Vagina (tissue), 2 donors: ENCODE measurements at regions not wholly inside any gene's neighbourhood (a gene's known extent, or its start where the extent isn't known, plus 50 kb on each side); places are given as distances from the start of the nearest gene placed in this dataset.

Experiments used
- DNase-seq, 2 donors: peaks; one replicate each; pipeline ENCODE4 v3.0.0-alpha.2; 2017; ENCODE audit errors: extremely low spot score in 2 of 2
- H3K27ac ChIP-seq: fragments of 200-600 bp; sonication (generic); one replicate; pipeline ENCODE4 v1.5.1; 2019
- H3K27me3 ChIP-seq: fragments of 200-600 bp; sonication (generic); one replicate; pipeline ENCODE4 v1.5.1; 2019
- H3K36me3 ChIP-seq, 2 donors: fragments of 200-600 bp; sonication (generic); one replicate each; pipeline ENCODE4 v1.5.1; 2017 to 2019
- H3K4me1 ChIP-seq: fragments of 200-600 bp; sonication (generic); one replicate; pipeline ENCODE4 v1.5.1; 2019
- H3K4me3 ChIP-seq, 2 donors: fragments of 200-600 bp; sonication (generic); 1 replicate in 1 of 2; 2 replicates in 1 of 2; pipeline ENCODE4 v1.5.1; 2016 to 2019
- H3K9me3 ChIP-seq: fragments of 200-600 bp; sonication (generic); one replicate; pipeline ENCODE4 v1.5.1; 2019
- POLR2A ChIP-seq, 2 donors: fragments of 450-650 bp; IDR thresholded peaks; one replicate each; pipeline ENCODE4 v1.6.1; 2017; ENCODE audit warnings: antibody characterized with exemption in 2 of 2, mild to moderate bottlenecking in 2 of 2, moderate library complexity in 2 of 2
- POLR2AphosphoS5 ChIP-seq, 2 donors: sonication (generic); formaldehyde crosslinking; IDR thresholded peaks; one replicate each; pipeline ENCODE4 v1.9.0; 2017; ENCODE audit warnings: antibody characterized with exemption in 2 of 2, mild to moderate bottlenecking in 2 of 2, low read depth in 1 of 2; ENCODE audit not compliant: insufficient read depth in 1 of 2
- intact Hi-C: fragments of 100-400 bp; cut with DNase I; formaldehyde crosslinking; loops from one replicate; pipeline ENCODE4 v1.15.1; 2023
- TF ChIP-seq, protein P1 (sequence below), 3 experiments: fragments of 450-650 bp in 2 of 3; fragments of 200-600 bp in 1 of 3; sonication (generic) in 1 of 3; IDR thresholded peaks; one replicate each; pipeline ENCODE4 v1.5.1; 2017 to 2019; ENCODE audit warnings: antibody characterized with exemption in 3 of 3, mild to moderate bottlenecking in 2 of 3, moderate library complexity in 2 of 3

DNA sequence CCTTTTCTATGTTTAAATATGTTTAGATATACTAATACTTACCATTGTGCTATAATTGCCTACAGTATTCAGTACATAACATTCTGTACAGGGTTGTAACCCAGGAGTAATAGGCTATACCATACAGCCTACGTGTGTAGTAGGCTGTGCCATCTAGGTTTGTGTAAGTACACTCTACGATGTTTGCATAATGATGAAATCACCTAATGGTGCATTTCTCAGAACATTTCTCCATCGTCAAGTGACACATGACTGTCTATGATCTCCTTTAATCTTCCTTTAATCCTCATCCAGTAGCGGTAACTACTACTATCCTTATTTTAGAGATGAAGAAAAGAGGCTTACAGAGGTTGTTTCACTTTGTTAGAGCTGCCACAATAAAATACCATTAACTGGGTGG, 369.2 kb downstream of the PLK2 start:
- Histone ChIP-seq H3K4me3 (no peak overlapping the region), H3K4me1 (no peaks in the 10 kb centered on the region), H3K36me3 (no peaks in the 10 kb centered on the region), H3K9me3 (no peaks in the 10 kb centered on the region), H3K27me3 (no peaks in the 10 kb centered on the region), H3K27ac (no peak overlapping the region)
- no peak for DNase-seq
- TF ChIP-seq POLR2AphosphoS5 (IDR thresholded peaks at IDR 0.05; ENCODE audit: insufficient read depth in 1 of 2, low read depth in 1 of 2), result no peak
- intact Hi-C loops, result no loop called here

DNA sequence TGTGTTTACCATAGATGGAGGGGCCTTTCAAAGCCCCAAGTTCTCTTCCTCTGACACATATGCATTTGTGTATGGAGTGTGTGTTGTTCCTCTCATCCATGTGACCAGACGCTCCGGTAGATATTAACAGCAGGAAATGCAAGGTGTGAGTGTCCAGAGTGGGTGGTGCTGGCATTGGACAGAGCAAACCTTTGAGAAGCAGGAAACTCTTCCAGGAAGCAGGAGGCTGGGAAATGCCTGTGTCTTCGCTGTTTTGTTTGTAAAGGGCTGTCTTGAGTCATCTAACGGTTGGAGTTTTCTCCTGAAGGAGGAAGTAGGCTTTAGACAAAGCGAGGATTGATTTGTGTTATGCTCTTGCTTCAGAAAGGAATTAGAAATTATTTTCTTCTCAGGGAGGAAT, 370.9 kb downstream of the PLK2 start:
- Histone ChIP-seq H3K9me3 (no peaks in the 10 kb centered on the region), H3K27me3 (no peaks in the 10 kb centered on the region), H3K27ac (no peak overlapping the region), H3K36me3 (no peaks in the 10 kb centered on the region), H3K4me3 (no peak overlapping the region), H3K4me1 (no peaks in the 10 kb centered on the region)
- DNase-seq, result no peak
- intact Hi-C loops, result no loop called here
- TF ChIP-seq POLR2A (IDR thresholded peaks at IDR 0.05) (no peak), POLR2AphosphoS5 (IDR thresholded peaks at IDR 0.05; ENCODE audit: insufficient read depth in 1 of 2, low read depth in 1 of 2) (no peak)
- TF ChIP-seq, protein P1, sequence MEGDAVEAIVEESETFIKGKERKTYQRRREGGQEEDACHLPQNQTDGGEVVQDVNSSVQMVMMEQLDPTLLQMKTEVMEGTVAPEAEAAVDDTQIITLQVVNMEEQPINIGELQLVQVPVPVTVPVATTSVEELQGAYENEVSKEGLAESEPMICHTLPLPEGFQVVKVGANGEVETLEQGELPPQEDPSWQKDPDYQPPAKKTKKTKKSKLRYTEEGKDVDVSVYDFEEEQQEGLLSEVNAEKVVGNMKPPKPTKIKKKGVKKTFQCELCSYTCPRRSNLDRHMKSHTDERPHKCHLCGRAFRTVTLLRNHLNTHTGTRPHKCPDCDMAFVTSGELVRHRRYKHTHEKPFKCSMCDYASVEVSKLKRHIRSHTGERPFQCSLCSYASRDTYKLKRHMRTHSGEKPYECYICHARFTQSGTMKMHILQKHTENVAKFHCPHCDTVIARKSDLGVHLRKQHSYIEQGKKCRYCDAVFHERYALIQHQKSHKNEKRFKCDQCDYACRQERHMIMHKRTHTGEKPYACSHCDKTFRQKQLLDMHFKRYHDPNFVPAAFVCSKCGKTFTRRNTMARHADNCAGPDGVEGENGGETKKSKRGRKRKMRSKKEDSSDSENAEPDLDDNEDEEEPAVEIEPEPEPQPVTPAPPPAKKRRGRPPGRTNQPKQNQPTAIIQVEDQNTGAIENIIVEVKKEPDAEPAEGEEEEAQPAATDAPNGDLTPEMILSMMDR (IDR thresholded peaks at IDR 0.05), result no peak

DNA sequence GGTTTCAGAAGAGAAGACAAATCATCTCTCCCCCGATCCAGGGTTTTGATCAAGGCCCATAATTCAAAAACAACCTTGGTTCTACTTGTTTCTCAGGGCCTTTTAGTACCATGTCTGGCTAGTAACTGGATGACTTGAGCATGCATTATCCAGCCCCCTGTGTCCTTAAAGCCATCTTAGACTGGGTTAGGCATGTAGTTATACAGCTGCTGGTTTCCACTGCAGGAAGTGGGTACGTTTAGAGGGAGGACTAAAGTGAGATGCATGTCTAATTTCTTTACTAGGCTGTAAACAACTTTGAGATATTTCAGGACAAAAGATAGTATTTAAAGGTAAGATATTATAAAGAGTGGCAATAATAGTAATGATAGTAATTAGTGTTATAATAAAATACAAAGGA, 372.0 kb downstream of the PLK2 start:
- Histone ChIP-seq H3K4me1 (no peaks in the 10 kb centered on the region), H3K27ac (no peak overlapping the region), H3K36me3 (no peaks in the 10 kb centered on the region), H3K4me3 (no peak overlapping the region), H3K9me3 (no peaks in the 10 kb centered on the region), H3K27me3 (no peaks in the 10 kb centered on the region)
- intact Hi-C loops, result no loop called here
- DNase-seq, result no peak
- TF ChIP-seq POLR2A (IDR thresholded peaks at IDR 0.05), result no peak
- TF ChIP-seq, protein P1 (IDR thresholded peaks at IDR 0.05), result no peak
- no peak for TF ChIP-seq POLR2AphosphoS5 (IDR thresholded peaks at IDR 0.05; ENCODE audit: insufficient read depth in 1 of 2, low read depth in 1 of 2)

DNA sequence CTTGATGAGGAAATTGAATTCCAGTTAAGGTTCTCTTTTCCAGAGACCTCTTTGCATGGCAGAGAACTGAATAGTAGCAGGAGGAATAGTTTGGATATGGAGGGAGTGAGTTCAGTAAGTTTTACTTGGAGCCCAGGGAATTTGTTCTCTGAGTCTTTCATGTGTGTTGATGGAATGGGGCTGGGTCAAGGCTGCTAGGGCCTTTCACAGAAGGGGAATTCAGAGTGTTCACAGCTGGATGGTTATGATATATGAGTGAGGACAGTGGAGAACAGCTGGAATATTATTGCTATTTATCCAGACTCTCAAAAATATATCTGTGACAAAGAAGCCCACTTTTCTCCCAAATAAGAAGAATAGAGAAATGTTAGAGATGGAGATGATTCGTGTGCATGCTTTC, 372.8 kb downstream of the PLK2 start:
- H3K27me3 ChIP-seq, result no peaks in the 10 kb centered on the region
- H3K4me3 ChIP-seq, result no peak overlapping the region
- H3K36me3 ChIP-seq, result no peaks in the 10 kb centered on the region
- no peak overlapping the region for H3K27ac ChIP-seq
- H3K4me1 ChIP-seq, result no peaks in the 10 kb centered on the region
- TF ChIP-seq POLR2AphosphoS5 (IDR thresholded peaks at IDR 0.05; ENCODE audit: insufficient read depth in 1 of 2, low read depth in 1 of 2), result no peak
- TF ChIP-seq, protein P1 (IDR thresholded peaks at IDR 0.05), result no peak
- TF ChIP-seq POLR2A (IDR thresholded peaks at IDR 0.05), result no peak
- intact Hi-C loops, result no loop called here
- H3K9me3 ChIP-seq, result no peaks in the 10 kb centered on the region
- DNase-seq, result no peak

DNA sequence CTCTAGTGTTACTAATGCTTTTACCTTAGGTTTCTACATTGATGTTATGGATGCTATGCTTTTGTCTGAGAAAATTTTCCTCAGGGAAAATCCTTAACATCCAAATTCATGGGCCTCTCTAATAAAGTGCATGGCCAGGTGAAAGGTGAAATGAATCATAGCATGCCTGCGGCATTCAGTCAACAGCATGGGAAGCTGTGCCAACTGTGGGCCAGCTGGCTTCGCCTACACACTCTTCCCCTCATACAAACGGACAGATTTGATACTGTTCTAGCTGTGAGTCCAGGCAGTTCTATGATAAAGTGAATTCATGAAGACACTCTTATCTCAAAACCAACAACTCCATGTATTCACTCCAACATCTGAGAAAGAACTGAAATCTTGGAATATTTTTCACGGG, 374.1 kb downstream of the PLK2 start:
- DNase-seq, result no peak
- no peak for TF ChIP-seq POLR2AphosphoS5 (IDR thresholded peaks at IDR 0.05; ENCODE audit: insufficient read depth in 1 of 2, low read depth in 1 of 2)
- no peaks in the 10 kb centered on the region for H3K36me3 ChIP-seq
- intact Hi-C loops, result no loop called here
- no peak overlapping the region for H3K4me3 ChIP-seq
- no peak overlapping the region for H3K27ac ChIP-seq
- no peaks in the 10 kb centered on the region for H3K4me1 ChIP-seq
- no peaks in the 10 kb centered on the region for H3K27me3 ChIP-seq
- no peaks in the 10 kb centered on the region for H3K9me3 ChIP-seq

DNA sequence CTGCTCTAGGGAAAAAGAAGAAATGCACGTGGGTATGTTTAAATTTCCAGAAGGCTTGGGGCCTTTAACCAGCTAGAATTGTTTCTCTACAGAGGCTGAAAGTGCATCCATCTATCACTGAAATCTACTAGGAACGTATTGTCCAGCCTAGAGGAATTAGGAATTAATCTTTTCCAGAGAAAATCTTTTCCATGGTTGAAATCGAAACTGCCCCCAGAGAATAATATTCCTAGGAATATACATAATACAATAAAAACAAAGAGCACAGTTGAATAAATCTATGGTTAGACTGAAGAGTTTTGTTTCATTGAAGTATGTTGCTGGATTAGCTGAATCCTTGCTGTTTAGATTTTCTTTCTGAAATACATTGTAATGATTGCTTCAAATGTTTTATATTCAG, 378.5 kb downstream of the PLK2 start:
- Histone ChIP-seq H3K27me3 (no peaks in the 10 kb centered on the region), H3K36me3 (no peaks in the 10 kb centered on the region), H3K4me1 (no peaks in the 10 kb centered on the region), H3K27ac (no peak overlapping the region), H3K4me3 (no peak overlapping the region), H3K9me3 (no peaks in the 10 kb centered on the region)
- no peak for DNase-seq
- no peak for TF ChIP-seq POLR2AphosphoS5 (IDR thresholded peaks at IDR 0.05; ENCODE audit: insufficient read depth in 1 of 2, low read depth in 1 of 2)
- no peak for TF ChIP-seq POLR2A (IDR thresholded peaks at IDR 0.05)
- TF ChIP-seq, protein P1 (IDR thresholded peaks at IDR 0.05), result no peak
- intact Hi-C loops, result no loop called here
